Esophagus muscularis mucosa (tissue), 4 donors: ENCODE measurements at regions not wholly inside any gene's neighbourhood (a gene's known extent, or its start where the extent isn't known, plus 50 kb on each side); places are given as distances from the start of the nearest gene placed in this dataset.

Experiments
- CTCF ChIP-seq, 3 experiments: fragments of 200-600 bp in 2 of 3; fragments of 450-650 bp in 1 of 3; sonication (generic) in 2 of 3; IDR thresholded peaks; one replicate each; pipeline ENCODE4 v1.5.1; 2017 to 2019; ENCODE audit warnings: antibody characterized with exemption in 3 of 3, mild to moderate bottlenecking in 2 of 3, moderate library complexity in 1 of 3
- EP300 ChIP-seq: sonication (generic); formaldehyde crosslinking; IDR thresholded peaks from one replicate; pipeline ENCODE4 v1.6.1; 2017; ENCODE audit warnings: antibody characterized with exemption
- POLR2A ChIP-seq: fragments of 450-650 bp; IDR thresholded peaks from one replicate; pipeline ENCODE4 v1.6.1; 2017; ENCODE audit warnings: antibody characterized with exemption, moderate library complexity, mild to moderate bottlenecking, low read depth
- POLR2AphosphoS5 ChIP-seq, 2 donors: sonication (generic); formaldehyde crosslinking; IDR thresholded peaks; one replicate each; pipeline ENCODE4 v1.6.1; 2017; ENCODE audit warnings: antibody characterized with exemption in 2 of 2

- TF ChIP-seq CTCF (IDR thresholded peaks at IDR 0.05) = no peak
- no peak for TF ChIP-seq EP300
- no peak for TF ChIP-seq POLR2A
- no peak for TF ChIP-seq POLR2AphosphoS5 (IDR thresholded peaks at IDR 0.05)
Observed at GRCh38 chr2:120662046-120662445, 73.6 kb upstream of the GLI2 start.
